GM12874 (cell line): ENCODE measurements at regions not wholly inside any gene's neighbourhood (a gene's known extent, or its start where the extent isn't known, plus 50 kb on each side); places are given as distances from the start of the nearest gene placed in this dataset.

Experiments
- TF ChIP-seq, protein P1 (sequence below): IDR thresholded peaks from 2 replicates; pipeline ENCODE4 v1.5.1; 2011; ENCODE audit warnings: low read depth, mild to moderate bottlenecking, control low read depth, low read length, moderate library complexity; ENCODE audit not compliant: insufficient read depth

DNA sequence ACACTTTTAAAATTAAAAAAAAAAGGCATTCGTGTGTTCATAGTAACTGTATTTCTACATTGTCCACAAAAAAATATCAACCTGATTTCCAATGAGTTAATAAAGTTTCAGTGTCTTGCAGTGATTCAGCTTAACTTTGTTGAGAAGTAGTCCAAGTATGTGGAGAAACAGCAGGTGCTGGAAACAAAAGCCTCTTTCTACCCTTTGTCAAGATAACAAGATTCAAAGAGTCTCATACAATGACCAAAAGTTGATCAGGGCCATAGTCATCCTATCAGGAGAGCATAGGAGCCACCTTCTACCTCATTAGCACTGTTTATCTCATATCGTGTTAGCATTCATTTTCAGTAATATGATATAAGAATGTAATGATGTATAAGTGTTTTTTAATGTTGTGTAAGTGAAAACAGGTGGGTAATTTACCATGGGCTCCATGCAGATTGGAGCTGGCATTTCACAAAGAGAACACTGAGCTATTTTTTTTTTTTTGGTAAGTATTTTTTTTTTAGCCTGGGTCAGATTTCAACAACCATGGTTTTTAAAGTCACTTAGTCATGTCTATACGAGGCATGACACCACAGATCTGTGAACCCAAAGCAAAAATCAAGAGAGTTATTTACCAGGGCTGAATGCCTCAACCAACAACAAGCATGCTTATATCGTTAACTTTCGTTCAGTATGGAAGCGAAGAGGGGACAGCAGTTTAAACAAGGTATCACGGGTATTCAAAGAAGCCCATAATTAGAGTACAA lies 165.0 kb upstream of the ZNF521 start:
- TF ChIP-seq, protein P1, sequence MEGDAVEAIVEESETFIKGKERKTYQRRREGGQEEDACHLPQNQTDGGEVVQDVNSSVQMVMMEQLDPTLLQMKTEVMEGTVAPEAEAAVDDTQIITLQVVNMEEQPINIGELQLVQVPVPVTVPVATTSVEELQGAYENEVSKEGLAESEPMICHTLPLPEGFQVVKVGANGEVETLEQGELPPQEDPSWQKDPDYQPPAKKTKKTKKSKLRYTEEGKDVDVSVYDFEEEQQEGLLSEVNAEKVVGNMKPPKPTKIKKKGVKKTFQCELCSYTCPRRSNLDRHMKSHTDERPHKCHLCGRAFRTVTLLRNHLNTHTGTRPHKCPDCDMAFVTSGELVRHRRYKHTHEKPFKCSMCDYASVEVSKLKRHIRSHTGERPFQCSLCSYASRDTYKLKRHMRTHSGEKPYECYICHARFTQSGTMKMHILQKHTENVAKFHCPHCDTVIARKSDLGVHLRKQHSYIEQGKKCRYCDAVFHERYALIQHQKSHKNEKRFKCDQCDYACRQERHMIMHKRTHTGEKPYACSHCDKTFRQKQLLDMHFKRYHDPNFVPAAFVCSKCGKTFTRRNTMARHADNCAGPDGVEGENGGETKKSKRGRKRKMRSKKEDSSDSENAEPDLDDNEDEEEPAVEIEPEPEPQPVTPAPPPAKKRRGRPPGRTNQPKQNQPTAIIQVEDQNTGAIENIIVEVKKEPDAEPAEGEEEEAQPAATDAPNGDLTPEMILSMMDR = no peak

GRCh38 chr18:25516121-25516520 lies 164.2 kb upstream of the ZNF521 start:
- TF ChIP-seq, protein P1 = no peak

- TF ChIP-seq, protein P1 = no peak
Measured at GRCh38 chr18:25510096-25510495, 158.1 kb upstream of the ZNF521 start.

GRCh38 chr18:25503567-25504081 lies 151.7 kb upstream of the ZNF521 start:
- TF ChIP-seq, protein P1 = no peak

DNA sequence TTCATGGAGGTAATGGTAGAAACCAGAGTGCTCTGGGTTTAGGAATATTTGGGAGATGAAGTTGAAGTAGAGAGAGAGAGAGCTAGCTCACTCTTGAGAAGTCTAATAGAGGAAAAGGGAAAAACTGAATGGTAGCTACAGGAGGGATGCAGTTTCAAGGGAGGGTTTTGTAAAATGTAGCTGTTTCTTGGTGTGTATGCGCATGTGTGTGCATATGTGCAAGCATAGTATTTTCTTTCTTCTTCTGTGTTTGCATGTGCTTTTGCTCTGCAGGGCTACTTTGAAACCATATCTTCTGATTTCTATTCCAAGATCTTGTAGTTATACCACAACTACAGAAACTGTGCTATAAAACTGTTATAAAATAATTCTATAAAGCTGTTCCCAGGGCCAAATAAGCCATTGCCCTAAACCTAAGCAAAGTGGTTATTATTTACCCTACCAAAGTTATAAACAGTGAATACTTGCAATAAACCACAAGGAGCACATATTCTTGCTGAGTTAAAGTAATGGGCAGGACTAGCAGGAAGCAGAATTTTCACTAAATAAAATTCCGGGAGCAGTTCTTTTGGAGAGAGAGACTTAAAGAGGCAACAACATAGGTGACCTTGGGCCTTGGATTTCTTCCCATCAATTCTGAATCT lies 145.3 kb upstream of the ZNF521 start:
- TF ChIP-seq, protein P1 = no peak

GRCh38 chr18:25496544-25496943 lies 144.6 kb upstream of the ZNF521 start:
- TF ChIP-seq, protein P1 = no peak

- TF ChIP-seq, protein P1 = no peak
Measured at GRCh38 chr18:25495606-25496005, 143.6 kb upstream of the ZNF521 start.
